ENCODE measurements at regions not wholly inside any gene's neighbourhood (a gene's known extent, or its start where the extent isn't known, plus 50 kb on each side); places are given as distances from the start of the nearest gene placed in this dataset.

GRCh38 chr1:94335447-94335846 is 82.7 kb upstream of the ABCD3 start:
- Mint-ChIP-seq H3K27me3 (peaks cover 17% of the 10 kb centered on the region), H3K27ac (no peak overlapping the region), H3K4me1 (no peaks in the 10 kb centered on the region), H3K36me3 (ENCODE audit: low read depth) (no peaks in the 10 kb centered on the region), H3K9me3 (no peaks in the 10 kb centered on the region), H3K4me3 (no peak overlapping the region)
- ChIA-PET POLR2A (no interaction called here), CTCF (interaction anchor here (0.7 to 4.5 kb wide), 5 partner anchors 273 to 310 kb away, joined by 3 to 44 read pairs (median 3); no protein-coding TSS in a partner anchor)
- DNase-seq: no peak

- Mint-ChIP-seq H3K27me3 (peaks cover 23% of the 10 kb centered on the region), H3K4me1 (no peaks in the 10 kb centered on the region), H3K36me3 (ENCODE audit: low read depth) (no peaks in the 10 kb centered on the region), H3K9me3 (no peaks in the 10 kb centered on the region), H3K27ac (no peak overlapping the region), H3K4me3 (no peak overlapping the region)
- DNase-seq: no peak
- POLR2A ChIA-PET: no interaction called here
- CTCF ChIA-PET: interaction anchor here (0.7 to 4.5 kb wide), 4 partner anchors 273 to 309 kb away, joined by 3 to 44 read pairs (median 8); no protein-coding TSS in a partner anchor
Observed at GRCh38 chr1:94334764-94335163, 83.4 kb upstream of the ABCD3 start.

DNA sequence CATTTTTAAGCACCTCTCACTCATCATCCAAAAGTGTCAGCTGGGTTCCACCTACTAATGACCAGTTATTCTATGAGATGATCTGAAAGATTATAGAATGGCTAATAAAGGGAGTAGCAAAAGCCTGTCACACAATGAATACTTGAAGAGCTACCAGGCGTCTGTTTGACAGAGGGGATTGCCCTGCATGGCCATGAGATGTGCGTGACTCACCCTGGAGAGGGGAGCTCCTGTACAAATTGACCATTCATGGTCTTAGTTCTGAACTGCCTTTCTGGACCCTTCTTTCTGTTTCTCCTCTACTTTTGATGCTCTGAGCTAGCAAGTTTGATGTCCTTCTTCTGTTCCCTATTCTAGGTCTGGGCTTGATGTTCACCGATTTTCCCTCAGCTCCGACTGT is 85.2 kb upstream of the ABCD3 start:
- Mint-ChIP-seq H3K9me3 (no peaks in the 10 kb centered on the region), H3K4me3 (no peak overlapping the region)

GRCh38 chr1:94332516-94332915 is 85.7 kb upstream of the ABCD3 start:
- peaks cover 30% of the 10 kb centered on the region for H3K27me3 Mint-ChIP-seq
- H3K9me3 Mint-ChIP-seq: no peaks in the 10 kb centered on the region
- no peak for DNase-seq
- POLR2A ChIA-PET: no interaction called here
- CTCF ChIA-PET: interaction anchor here (4.5 kb wide), 1 partner anchor 270 kb away, joined by 44 read pairs; no protein-coding TSS in a partner anchor
- H3K27ac Mint-ChIP-seq: no peak overlapping the region
- H3K4me1 Mint-ChIP-seq: no peaks in the 10 kb centered on the region
- H3K36me3 Mint-ChIP-seq (ENCODE audit: low read depth): no peaks in the 10 kb centered on the region
- no peak overlapping the region for H3K4me3 Mint-ChIP-seq

More for the DNA sequence above, 85.2 kb upstream of the ABCD3 start:
- Mint-ChIP-seq H3K27ac (no peak overlapping the region), H3K36me3 (ENCODE audit: low read depth) (no peaks in the 10 kb centered on the region), H3K4me1 (no peaks in the 10 kb centered on the region), H3K27me3 (peaks cover 26% of the 10 kb centered on the region)
- ChIA-PET POLR2A (no interaction called here), CTCF (interaction anchor here (4.5 kb wide), 1 partner anchor 271 kb away, joined by 44 read pairs; no protein-coding TSS in a partner anchor)
- DNase-seq: no peak

- Mint-ChIP-seq H3K27me3 (peaks cover 39% of the 10 kb centered on the region), H3K4me1 (no peaks in the 10 kb centered on the region)
- POLR2A ChIA-PET: no interaction called here
Observed at GRCh38 chr1:94329986-94330385, 88.2 kb upstream of the ABCD3 start.

GRCh38 chr1:94329276-94329675 is 88.9 kb upstream of the ABCD3 start:
- Mint-ChIP-seq H3K36me3 (ENCODE audit: low read depth) (no peaks in the 10 kb centered on the region), H3K4me1 (no peaks in the 10 kb centered on the region), H3K27ac (no peak overlapping the region), H3K27me3 (peaks cover 39% of the 10 kb centered on the region), H3K4me3 (no peak overlapping the region), H3K9me3 (no peaks in the 10 kb centered on the region)
- CTCF ChIA-PET: no interaction called here
- no peak for DNase-seq
- POLR2A ChIA-PET: no interaction called here

More at GRCh38 chr1:94329986-94330385, 88.2 kb upstream of the ABCD3 start:
- no peak overlapping the region for H3K4me3 Mint-ChIP-seq
- H3K9me3 Mint-ChIP-seq: no peaks in the 10 kb centered on the region
- no peak overlapping the region for H3K27ac Mint-ChIP-seq
- no peaks in the 10 kb centered on the region for H3K36me3 Mint-ChIP-seq (ENCODE audit: low read depth)
- CTCF ChIA-PET: no interaction called here
- no peak for DNase-seq

- H3K4me1 Mint-ChIP-seq: no peaks in the 10 kb centered on the region
- no peak overlapping the region for H3K4me3 Mint-ChIP-seq
- no peaks in the 10 kb centered on the region for H3K9me3 Mint-ChIP-seq
- peaks cover 36% of the 10 kb centered on the region for H3K27me3 Mint-ChIP-seq
- no peak overlapping the region for H3K27ac Mint-ChIP-seq
- ChIA-PET CTCF (no interaction called here), POLR2A (no interaction called here)
- H3K36me3 Mint-ChIP-seq (ENCODE audit: low read depth): no peaks in the 10 kb centered on the region
- DNase-seq: no peak
Observed at GRCh38 chr1:94327001-94327690, 89.8 kb upstream of the ARHGAP29 start.

DNA sequence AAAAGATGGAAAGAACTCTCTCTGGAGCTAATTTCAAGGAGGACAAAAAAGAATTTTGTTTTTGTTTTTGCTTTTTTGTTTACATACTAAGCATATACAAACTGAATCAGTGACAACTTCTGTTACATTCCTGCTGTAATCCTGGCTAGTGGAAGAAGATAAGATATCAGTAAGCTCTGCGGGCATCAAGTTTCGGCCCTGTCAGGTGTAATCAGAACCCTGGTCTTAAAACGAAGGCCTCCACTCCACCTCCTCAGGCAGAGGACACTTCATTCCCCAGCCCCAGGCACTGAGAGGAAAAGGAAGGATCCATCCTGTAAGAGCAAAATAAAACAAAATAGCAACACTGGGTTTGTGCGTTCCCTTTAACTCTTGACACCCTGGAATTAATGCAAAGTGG is 88.9 kb upstream of the ARHGAP29 start:
- POLR2A ChIA-PET: no interaction called here
- Mint-ChIP-seq H3K27ac (no peak overlapping the region), H3K27me3 (peaks cover 36% of the 10 kb centered on the region), H3K36me3 (ENCODE audit: low read depth) (no peaks in the 10 kb centered on the region), H3K4me1 (no peaks in the 10 kb centered on the region), H3K9me3 (no peaks in the 10 kb centered on the region), H3K4me3 (no peak overlapping the region)
- no peak for DNase-seq
- CTCF ChIA-PET: no interaction called here

- Mint-ChIP-seq H3K4me3 (no peak overlapping the region), H3K27me3 (peaks cover 31% of the 10 kb centered on the region), H3K36me3 (ENCODE audit: low read depth) (no peaks in the 10 kb centered on the region), H3K27ac (no peak overlapping the region), H3K9me3 (no peaks in the 10 kb centered on the region), H3K4me1 (no peaks in the 10 kb centered on the region)
- ChIA-PET POLR2A (no interaction called here), CTCF (no interaction called here)
- no peak for DNase-seq
Observed at GRCh38 chr1:94325377-94326302, 88.3 kb upstream of the ARHGAP29 start.

DNA sequence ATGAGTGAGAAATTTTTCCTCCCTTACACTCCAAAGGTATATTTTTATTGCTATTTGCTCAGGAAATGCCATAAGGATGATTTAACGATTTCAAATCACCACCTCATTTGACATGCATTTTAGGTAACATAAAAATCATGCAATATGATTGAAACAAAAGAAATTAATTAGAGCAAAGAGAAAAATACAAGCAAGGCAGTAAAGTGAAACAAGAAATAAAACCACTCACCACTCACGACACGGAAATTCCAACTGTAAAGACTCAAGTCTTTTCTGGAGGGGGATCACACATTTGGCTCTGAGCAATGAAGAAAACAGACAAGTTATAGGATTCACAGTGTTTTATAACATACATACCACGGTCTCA is 86.8 kb upstream of the ARHGAP29 start:
- H3K4me1 Mint-ChIP-seq: no peaks in the 10 kb centered on the region
- H3K27ac Mint-ChIP-seq: no peak overlapping the region
- ChIA-PET CTCF (no interaction called here), POLR2A (no interaction called here)
- H3K27me3 Mint-ChIP-seq: peaks cover 19% of the 10 kb centered on the region
- H3K36me3 Mint-ChIP-seq (ENCODE audit: low read depth): no peaks in the 10 kb centered on the region
- no peak for DNase-seq
- H3K4me3 Mint-ChIP-seq: no peak overlapping the region
- no peaks in the 10 kb centered on the region for H3K9me3 Mint-ChIP-seq

DNA sequence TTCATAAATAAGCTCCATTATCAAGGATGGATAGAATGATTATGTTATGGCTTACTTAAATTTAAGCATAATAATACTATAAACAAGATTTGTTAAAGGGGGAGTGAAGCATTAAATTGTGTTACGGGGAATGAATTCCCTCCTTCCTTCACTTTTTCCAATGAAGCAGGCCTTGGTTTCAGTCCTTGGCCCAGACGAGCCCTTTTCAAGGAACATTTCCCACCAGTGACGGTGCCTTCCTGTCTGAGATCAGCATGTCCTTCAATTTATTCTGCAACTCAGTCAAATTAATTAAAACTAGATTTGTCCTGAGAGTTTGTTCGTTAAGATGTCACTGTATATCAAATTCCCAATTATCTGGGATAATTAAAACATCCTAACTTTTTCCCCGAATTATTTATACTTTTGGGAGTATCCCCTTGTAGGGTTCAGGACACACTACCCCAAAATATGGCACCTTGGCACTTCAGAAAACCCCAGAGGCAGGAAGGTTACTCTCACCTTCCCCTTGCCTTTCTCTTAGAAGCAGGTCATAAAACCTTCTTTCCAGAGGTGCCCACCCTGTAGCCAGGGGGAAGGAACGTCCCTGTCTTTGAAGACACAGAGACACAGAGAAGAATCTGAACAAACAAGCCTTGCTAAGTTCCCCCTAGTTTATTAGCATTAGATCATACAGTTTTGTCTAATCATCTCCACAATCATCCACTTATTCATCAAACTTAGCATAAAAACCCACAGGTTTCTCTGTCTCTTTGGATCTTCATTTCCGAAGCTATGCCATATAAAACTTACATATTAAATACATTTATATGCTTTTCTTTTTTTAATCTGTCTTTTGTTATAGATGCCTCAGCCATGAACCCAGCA is 86.2 kb upstream of the ARHGAP29 start:
- no peaks in the 10 kb centered on the region for H3K9me3 Mint-ChIP-seq
- ChIA-PET POLR2A (no interaction called here), CTCF (no interaction called here)
- H3K27ac Mint-ChIP-seq: no peak overlapping the region
- no peaks in the 10 kb centered on the region for H3K36me3 Mint-ChIP-seq (ENCODE audit: low read depth)
- DNase-seq: no peak
- H3K4me1 Mint-ChIP-seq: no peaks in the 10 kb centered on the region
- H3K4me3 Mint-ChIP-seq: no peak overlapping the region
- peaks cover 17% of the 10 kb centered on the region for H3K27me3 Mint-ChIP-seq

DNA sequence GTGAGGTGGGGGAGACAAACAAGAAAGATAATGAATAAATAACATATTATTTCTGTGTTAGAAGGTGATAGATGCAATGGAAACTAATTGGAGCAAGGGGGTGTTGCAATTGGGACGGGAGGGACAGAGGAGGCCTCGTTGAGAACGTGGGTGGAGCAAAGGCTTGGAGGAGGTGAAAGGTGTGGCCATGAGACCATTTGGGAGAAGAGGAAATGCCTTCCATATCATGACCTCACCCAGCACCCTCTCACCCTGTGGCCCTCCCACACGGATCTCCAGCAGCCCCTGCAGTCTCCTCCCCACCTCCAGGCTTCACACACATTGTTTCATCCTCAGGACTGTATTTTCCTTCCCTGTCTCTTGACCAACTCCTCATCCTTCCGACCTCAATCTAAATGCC is 85.3 kb upstream of the ARHGAP29 start:
- POLR2A ChIA-PET: no interaction called here
- Mint-ChIP-seq H3K27me3 (peaks cover 10% of the 10 kb centered on the region), H3K36me3 (ENCODE audit: low read depth) (no peaks in the 10 kb centered on the region), H3K4me1 (no peaks in the 10 kb centered on the region), H3K9me3 (no peaks in the 10 kb centered on the region), H3K27ac (no peak overlapping the region), H3K4me3 (no peak overlapping the region)
- no peak for DNase-seq
- CTCF ChIA-PET: no interaction called here

GRCh38 chr1:94321662-94322061 is 84.3 kb upstream of the ARHGAP29 start:
- DNase-seq: no peak
- ChIA-PET CTCF (no interaction called here), POLR2A (no interaction called here)
- no peaks in the 10 kb centered on the region for H3K9me3 Mint-ChIP-seq
- no peaks in the 10 kb centered on the region for H3K36me3 Mint-ChIP-seq (ENCODE audit: low read depth)
- peaks cover 1% of the 10 kb centered on the region for H3K27me3 Mint-ChIP-seq
- no peak overlapping the region for H3K27ac Mint-ChIP-seq
- H3K4me3 Mint-ChIP-seq: no peak overlapping the region
- H3K4me1 Mint-ChIP-seq: no peaks in the 10 kb centered on the region

Data from activated CD4-positive, alpha-beta memory T cell treated with anti-CD3 and anti-CD28 coated beads, Interleukin-2, amount 10 ng/mL, durations not matched to agents 7 days and 5 days (primary cell).